ENCODE measurements at regions not wholly inside any gene's neighbourhood (a gene's known extent, or its start where the extent isn't known, plus 50 kb on each side); places are given as distances from the start of the nearest gene placed in this dataset.

DNA sequence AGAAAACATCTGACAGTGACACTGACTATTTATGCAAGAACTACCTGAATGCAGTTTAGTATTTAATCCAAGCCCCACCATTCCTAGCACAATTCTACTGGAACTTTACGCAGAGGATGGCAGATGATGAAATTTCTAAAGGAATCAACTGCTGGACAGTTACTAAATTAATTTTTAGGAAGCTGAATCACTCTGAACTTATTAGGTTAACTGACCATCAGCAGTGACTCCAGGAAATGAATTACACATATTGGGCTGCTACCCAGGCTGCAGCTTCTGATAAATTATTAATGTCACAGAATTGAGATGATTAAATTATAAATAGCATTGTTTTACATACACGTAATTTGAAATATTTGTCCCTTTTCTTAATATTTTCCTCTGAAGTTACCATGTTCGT is 250.8 kb downstream of the TMEM182 start:
- POLR2A ChIA-PET: no interaction called here
- no peak for ATAC-seq

DNA sequence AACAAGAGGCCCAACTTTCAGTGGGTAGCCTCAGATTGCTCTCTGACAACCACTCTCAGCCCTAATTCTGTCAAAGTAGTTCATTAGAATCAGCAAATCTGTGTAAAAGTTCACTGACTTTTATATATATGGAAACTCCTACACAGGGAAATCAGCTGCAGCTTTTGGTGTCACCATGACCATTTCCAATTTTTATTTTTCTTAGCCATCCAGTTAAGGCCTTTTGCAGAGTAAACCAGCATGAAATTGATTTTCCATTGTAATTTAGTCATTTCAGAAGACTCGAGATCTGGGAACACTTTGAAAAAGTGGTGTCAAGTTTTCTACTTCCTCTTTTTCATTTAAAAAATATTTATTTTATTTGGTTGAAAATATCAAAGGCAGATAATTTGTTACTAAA is 263.2 kb downstream of the TMEM182 start:
- no peaks in the 10 kb centered on the region for H3K9me3 ChIP-seq
- no peaks in the 10 kb centered on the region for H3K4me1 ChIP-seq
- FAIRE-seq (no peak), DNase-seq (ENCODE audit: low read depth in 1 of 2, low spot score in 1 of 2) (no peak), ATAC-seq (no peak)
- ChIA-PET POLR2A (no interaction called here), CTCF (interaction anchor here (0.5 kb wide), 1 partner anchor 174 kb away, joined by 4 read pairs; no protein-coding TSS in a partner anchor)
- H3K4me2 ChIP-seq: no peak overlapping the region
- 0% methylated on average over 1 of the region's 1 CpG for WGBS (ENCODE audit: missing lambda C conversion rate)
- TF ChIP-seq ZNF302 (CRISPR knock-in tag; IDR thresholded peaks at IDR 0.05) (no peak), TFCP2L1 (CRISPR knock-in tag; IDR thresholded peaks at IDR 0.05) (no peak)
- H3K4me3 ChIP-seq: no peak overlapping the region
- no peak overlapping the region for H3K27ac ChIP-seq

More for the DNA sequence above, 250.8 kb downstream of the TMEM182 start:
- Histone ChIP-seq H3K4me2 (no peak overlapping the region), H3K4me3 (no peak overlapping the region), H3K27ac (no peak overlapping the region), H3K9me3 (no peaks in the 10 kb centered on the region), H3K4me1 (no peaks in the 10 kb centered on the region)
- TF ChIP-seq, protein P1, sequence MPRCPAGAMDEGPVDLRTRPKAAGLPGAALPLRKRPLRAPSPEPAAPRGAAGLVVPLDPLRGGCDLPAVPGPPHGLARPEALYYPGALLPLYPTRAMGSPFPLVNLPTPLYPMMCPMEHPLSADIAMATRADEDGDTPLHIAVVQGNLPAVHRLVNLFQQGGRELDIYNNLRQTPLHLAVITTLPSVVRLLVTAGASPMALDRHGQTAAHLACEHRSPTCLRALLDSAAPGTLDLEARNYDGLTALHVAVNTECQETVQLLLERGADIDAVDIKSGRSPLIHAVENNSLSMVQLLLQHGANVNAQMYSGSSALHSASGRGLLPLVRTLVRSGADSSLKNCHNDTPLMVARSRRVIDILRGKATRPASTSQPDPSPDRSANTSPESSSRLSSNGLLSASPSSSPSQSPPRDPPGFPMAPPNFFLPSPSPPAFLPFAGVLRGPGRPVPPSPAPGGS (IDR thresholded peaks at IDR 0.05): no peak
- no peak for TF ChIP-seq TFCP2L1 (CRISPR knock-in tag; IDR thresholded peaks at IDR 0.05)
- TF ChIP-seq RARB (CRISPR knock-in tag; IDR thresholded peaks at IDR 0.05): no peak
- no peak for TF ChIP-seq GATA3 (IDR thresholded peaks at IDR 0.05; ENCODE audit: borderline replicate concordance)
- TF ChIP-seq CBX2 (IDR thresholded peaks at IDR 0.05; ENCODE audit: borderline replicate concordance, low read depth): no peak
- no peak for TF ChIP-seq KDM1A (IDR thresholded peaks at IDR 0.05; ENCODE audit: low read depth)
- FAIRE-seq (no peak), DNase-seq (ENCODE audit: low read depth in 1 of 2, low spot score in 1 of 2) (no peak)
- WGBS (ENCODE audit: missing lambda C conversion rate): 17% methylated on average over 3 of the region's 3 CpGs
- CTCF ChIA-PET: no interaction called here

DNA sequence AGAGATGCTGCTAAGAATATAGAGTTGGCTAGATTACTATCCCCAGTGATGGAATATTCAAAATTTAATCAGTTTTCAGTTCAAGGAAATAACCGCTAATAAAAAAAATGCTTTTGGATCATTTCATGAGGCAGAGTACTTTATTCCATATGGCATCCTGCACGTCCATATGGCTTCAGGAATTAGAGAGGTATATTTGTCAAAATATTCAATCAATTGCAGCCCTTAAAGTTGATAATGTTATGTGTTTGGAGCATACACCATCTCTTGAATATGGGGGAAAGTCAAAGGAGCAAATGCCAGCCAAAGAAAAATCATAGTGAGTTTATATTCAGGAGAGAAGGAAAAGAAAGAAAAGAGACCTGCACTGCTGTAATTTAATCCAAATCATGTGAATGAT is 266.4 kb downstream of the TMEM182 start:
- CTCF ChIA-PET: no interaction called here
- POLR2A ChIA-PET: no interaction called here
- no peak for FAIRE-seq

More for the DNA sequence above, 266.4 kb downstream of the TMEM182 start:
- H3K4me1 ChIP-seq: no peaks in the 10 kb centered on the region
- TF ChIP-seq, protein P2, sequence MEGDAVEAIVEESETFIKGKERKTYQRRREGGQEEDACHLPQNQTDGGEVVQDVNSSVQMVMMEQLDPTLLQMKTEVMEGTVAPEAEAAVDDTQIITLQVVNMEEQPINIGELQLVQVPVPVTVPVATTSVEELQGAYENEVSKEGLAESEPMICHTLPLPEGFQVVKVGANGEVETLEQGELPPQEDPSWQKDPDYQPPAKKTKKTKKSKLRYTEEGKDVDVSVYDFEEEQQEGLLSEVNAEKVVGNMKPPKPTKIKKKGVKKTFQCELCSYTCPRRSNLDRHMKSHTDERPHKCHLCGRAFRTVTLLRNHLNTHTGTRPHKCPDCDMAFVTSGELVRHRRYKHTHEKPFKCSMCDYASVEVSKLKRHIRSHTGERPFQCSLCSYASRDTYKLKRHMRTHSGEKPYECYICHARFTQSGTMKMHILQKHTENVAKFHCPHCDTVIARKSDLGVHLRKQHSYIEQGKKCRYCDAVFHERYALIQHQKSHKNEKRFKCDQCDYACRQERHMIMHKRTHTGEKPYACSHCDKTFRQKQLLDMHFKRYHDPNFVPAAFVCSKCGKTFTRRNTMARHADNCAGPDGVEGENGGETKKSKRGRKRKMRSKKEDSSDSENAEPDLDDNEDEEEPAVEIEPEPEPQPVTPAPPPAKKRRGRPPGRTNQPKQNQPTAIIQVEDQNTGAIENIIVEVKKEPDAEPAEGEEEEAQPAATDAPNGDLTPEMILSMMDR (IDR thresholded peaks at IDR 0.05): no peak
- TF ChIP-seq, protein P3, sequence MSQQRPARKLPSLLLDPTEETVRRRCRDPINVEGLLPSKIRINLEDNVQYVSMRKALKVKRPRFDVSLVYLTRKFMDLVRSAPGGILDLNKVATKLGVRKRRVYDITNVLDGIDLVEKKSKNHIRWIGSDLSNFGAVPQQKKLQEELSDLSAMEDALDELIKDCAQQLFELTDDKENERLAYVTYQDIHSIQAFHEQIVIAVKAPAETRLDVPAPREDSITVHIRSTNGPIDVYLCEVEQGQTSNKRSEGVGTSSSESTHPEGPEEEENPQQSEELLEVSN (IDR thresholded peaks at IDR 0.05; ENCODE audit: borderline replicate concordance, low read depth): no peak
- no peak for TF ChIP-seq ZC3H11A (IDR thresholded peaks at IDR 0.05)
- TF ChIP-seq KDM5A (IDR thresholded peaks at IDR 0.05): no peak
- TF ChIP-seq NFE2L2 (conservative IDR thresholded peaks at IDR 0.05; ENCODE audit: low read length): no peak
- no peak for TF ChIP-seq NPAS2 (CRISPR knock-in tag; IDR thresholded peaks at IDR 0.05; ENCODE audit: borderline replicate concordance)
- no peak for TF ChIP-seq ZNF302 (CRISPR knock-in tag; IDR thresholded peaks at IDR 0.05)
- TF ChIP-seq NR3C1 (IDR thresholded peaks at IDR 0.05): no peak
- TF ChIP-seq, protein P4, sequence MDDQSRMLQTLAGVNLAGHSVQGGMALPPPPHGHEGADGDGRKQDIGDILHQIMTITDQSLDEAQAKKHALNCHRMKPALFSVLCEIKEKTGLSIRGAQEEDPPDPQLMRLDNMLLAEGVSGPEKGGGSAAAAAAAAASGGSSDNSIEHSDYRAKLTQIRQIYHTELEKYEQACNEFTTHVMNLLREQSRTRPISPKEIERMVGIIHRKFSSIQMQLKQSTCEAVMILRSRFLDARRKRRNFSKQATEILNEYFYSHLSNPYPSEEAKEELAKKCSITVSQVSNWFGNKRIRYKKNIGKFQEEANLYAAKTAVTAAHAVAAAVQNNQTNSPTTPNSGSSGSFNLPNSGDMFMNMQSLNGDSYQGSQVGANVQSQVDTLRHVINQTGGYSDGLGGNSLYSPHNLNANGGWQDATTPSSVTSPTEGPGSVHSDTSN (IDR thresholded peaks at IDR 0.05): no peak
- TF ChIP-seq ESRRA (IDR thresholded peaks at IDR 0.05; ENCODE audit: borderline replicate concordance, low read length): no peak
- no peak for TF ChIP-seq FOSL2 (IDR thresholded peaks at IDR 0.05)
- TF ChIP-seq FOSL2 (CRISPR knock-in tag; IDR thresholded peaks at IDR 0.05): no peak
- DNase-seq (ENCODE audit: low read depth in 1 of 2, low spot score in 1 of 2): no peak
- H3K4me2 ChIP-seq: no peak overlapping the region
- no peak overlapping the region for H3K27ac ChIP-seq
- ATAC-seq: no peak
- H3K9me3 ChIP-seq: no peaks in the 10 kb centered on the region
- H3K4me3 ChIP-seq: no peak overlapping the region
- 27% methylated on average over 2 of the region's 2 CpGs for WGBS (ENCODE audit: missing lambda C conversion rate)
